ENCODE measurements at regions not wholly inside any gene's neighbourhood (a gene's known extent, or its start where the extent isn't known, plus 50 kb on each side); places are given as distances from the start of the nearest gene placed in this dataset.
"Not testable (repeated sequence)": the region's sequence is repeated elsewhere in the genome, so short reads cannot be mapped to it uniquely, and the experiment has no call there.

DNA sequence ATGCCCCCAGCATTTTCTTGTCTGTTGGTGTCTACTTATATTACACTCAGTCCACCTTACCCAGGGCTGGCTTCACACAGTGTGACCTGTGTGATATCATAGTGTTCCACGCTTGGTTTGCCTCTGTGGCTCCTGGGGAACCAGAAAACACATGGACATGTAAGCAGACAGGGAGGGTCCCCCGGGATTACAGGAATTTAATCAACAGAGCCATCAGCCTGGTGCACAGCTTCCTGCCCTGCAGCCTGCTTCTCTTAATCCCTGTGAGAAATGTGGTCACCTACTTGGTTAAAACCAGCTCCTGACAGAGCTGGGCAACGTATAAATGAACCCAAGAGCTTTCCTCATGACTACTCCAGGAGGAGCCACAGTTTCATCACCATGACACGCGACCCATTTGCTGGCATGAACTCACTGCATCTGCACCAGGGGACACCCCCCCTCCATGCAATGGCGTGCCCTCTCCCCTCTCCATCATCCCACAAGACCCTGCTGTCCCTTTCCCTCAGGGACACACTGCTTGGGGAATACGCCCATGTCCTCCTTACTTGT, 152.1 kb downstream of the UQCRFS1 start:
- Mint-ChIP-seq H3K27ac (no peak overlapping the region), H3K4me3 (no peak overlapping the region), H3K36me3 (ENCODE audit: low read depth) (no peaks in the 10 kb centered on the region), H3K4me1 (no peaks in the 10 kb centered on the region), H3K9me3 (no peaks in the 10 kb centered on the region), H3K27me3 (no peaks in the 10 kb centered on the region)
- no peak for DNase-seq
- intact Hi-C loops (cut with micrococcal nuclease): no loop called here

DNA sequence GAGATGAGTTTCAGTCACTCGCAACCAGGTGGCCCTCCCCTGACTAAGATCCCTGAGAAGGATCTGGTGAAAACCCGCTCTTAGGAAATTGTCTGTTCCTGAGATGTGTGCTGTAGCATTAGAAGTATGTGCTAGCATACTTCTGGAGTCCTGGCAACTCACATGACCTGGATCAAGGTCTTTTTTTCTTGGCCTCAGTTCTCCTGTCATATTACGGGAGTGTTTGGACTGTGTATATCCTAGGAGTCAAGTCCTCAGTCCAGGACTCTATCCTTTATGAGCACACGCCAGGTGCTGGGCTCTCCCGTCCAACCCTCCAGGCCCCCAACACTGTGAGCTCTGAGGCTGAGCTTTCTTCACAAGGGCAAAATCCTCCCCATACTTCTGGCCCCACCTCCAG, 156.4 kb downstream of the UQCRFS1 start:
- intact Hi-C loops (cut with micrococcal nuclease): no loop called here
- no peak overlapping the region for H3K4me3 Mint-ChIP-seq
- no peak overlapping the region for H3K27ac Mint-ChIP-seq
- no peaks in the 10 kb centered on the region for H3K27me3 Mint-ChIP-seq
- H3K36me3 Mint-ChIP-seq (ENCODE audit: low read depth): no peaks in the 10 kb centered on the region
- H3K4me1 Mint-ChIP-seq: no peaks in the 10 kb centered on the region
- DNase-seq: no peak
- peaks cover 6% of the 10 kb centered on the region for H3K9me3 Mint-ChIP-seq

DNA sequence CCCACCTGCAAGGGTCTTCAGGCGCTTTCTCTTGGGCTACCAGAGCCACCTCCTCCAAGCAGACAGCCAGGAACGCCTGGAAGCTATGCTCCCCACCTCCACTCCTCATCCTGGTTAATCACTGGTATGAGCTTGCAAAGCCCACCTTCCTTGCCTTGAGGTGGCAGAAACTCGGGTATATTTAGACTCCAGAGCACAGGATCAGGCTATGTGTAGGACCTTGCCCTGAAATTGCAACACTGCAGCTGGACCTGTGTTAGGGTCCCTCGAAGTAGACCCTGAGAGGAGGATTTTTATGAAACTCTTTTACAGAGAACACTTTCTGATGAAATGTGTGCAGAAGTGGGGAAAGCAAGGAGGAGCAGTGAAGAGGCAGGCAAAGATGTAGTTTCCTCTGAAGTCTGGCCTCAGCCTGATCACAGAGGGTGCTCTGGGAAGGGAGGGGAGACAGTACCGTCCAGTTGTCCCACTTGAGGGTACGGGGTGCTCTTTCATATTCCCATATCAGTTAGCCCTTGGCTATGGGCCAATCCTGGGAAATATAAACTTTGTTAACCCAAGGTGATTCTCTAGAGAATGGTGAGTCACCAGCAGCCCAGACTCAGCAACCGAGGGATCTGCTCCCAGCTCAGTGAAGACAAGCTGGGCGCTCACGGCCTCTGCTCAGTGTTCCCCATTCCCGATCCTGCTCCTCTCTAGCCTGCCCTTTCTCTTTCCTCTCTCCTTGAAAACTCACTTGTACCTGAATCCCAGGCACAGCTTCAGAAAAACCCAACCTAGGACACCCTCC, 157.9 kb downstream of the UQCRFS1 start:
- no peak for DNase-seq
- Mint-ChIP-seq H3K4me1 (no peaks in the 10 kb centered on the region), H3K36me3 (ENCODE audit: low read depth) (no peaks in the 10 kb centered on the region), H3K27me3 (no peaks in the 10 kb centered on the region), H3K9me3 (peaks cover 6% of the 10 kb centered on the region), H3K27ac (no peak overlapping the region), H3K4me3 (no peak overlapping the region)
- intact Hi-C loops (cut with micrococcal nuclease): no loop called here

DNA sequence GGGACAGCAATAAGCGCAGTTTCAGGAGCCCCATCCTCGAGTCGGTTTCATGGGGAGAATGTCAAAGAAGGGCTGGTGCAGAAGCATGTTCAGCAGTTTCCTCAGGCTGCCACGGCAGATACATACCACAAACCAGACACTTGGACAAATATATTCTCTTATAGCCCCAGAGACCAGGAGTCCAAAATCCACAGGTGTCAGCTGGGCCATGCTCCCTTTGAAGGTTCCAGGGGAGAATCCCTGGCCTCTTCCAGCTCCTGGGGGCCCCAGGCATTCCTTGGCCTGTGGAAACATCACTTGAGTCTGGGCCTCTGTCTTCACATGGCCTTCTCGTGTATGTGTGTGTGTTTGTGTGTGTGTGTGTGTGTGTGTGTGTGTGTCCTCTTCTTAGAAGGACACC, 164.1 kb downstream of the UQCRFS1 start:
- intact Hi-C loops (cut with micrococcal nuclease): no loop called here
- no peaks in the 10 kb centered on the region for H3K4me1 Mint-ChIP-seq

DNA sequence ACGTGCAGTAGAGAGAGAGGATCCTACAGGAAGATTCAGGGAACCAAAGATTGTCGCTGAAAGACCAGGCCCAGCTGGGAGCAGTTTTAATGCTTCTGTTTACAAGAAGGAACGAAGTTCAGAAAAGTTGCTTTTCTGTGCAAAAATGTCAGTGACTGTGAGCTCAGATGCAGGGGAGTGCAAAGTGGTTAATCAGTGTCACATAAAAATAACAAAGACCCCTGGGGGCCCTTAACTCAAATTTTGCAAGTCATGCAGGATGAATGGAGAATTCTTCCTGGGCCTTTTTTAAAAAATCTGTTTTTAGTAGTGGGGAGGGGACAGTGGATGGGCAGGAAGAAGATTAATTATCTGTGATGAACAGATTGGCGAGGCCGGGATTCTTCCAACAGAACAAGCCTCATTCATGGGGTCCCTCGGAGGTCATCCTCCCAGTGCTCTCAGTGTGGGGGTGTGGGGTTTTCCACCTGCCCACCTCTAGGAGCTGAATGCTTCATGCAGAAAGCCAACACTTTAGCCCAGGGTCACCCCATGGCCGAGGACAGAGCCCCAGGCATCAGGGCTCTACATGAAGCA, 167.2 kb downstream of the UQCRFS1 start:
- DNase-seq: no peak
- no peak overlapping the region for H3K4me3 Mint-ChIP-seq
- no peak overlapping the region for H3K27ac Mint-ChIP-seq
- intact Hi-C loops (cut with micrococcal nuclease): no loop called here
- no peaks in the 10 kb centered on the region for H3K36me3 Mint-ChIP-seq (ENCODE audit: low read depth)
- H3K4me1 Mint-ChIP-seq: no peaks in the 10 kb centered on the region
- no peaks in the 10 kb centered on the region for H3K27me3 Mint-ChIP-seq
- H3K9me3 Mint-ChIP-seq: no peaks in the 10 kb centered on the region

More for the DNA sequence above, 164.1 kb downstream of the UQCRFS1 start:
- H3K4me3 Mint-ChIP-seq: no peak overlapping the region
- H3K27me3 Mint-ChIP-seq: no peaks in the 10 kb centered on the region
- no peaks in the 10 kb centered on the region for H3K36me3 Mint-ChIP-seq (ENCODE audit: low read depth)
- no peak for DNase-seq
- H3K9me3 Mint-ChIP-seq: peaks cover 6% of the 10 kb centered on the region
- H3K27ac Mint-ChIP-seq: no peak overlapping the region

DNA sequence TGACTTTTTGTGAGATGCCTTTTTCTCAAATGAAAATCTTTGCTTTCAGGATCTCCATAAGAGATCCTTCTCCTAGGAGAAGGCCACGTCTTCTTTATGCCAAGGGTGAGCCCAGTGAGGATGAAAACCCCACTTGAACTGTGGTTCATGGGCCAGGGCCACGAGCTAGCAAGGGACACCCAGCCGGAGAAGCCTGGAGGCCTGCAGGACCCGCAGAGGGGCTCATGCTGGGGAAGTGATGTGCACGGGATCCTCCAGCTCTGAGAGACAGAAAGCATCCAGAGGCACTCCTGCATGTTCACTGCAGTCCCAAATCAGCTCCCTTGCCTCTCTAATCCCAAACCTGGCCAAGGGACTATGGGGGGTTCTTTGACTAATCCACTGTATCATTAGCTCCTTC, 168.9 kb downstream of the UQCRFS1 start:
- intact Hi-C loops (cut with micrococcal nuclease): no loop called here
- H3K27ac Mint-ChIP-seq: no peak overlapping the region
- H3K36me3 Mint-ChIP-seq (ENCODE audit: low read depth): no peaks in the 10 kb centered on the region
- H3K4me1 Mint-ChIP-seq: no peaks in the 10 kb centered on the region
- no peak for DNase-seq
- H3K27me3 Mint-ChIP-seq: no peaks in the 10 kb centered on the region
- no peak overlapping the region for H3K4me3 Mint-ChIP-seq
- H3K9me3 Mint-ChIP-seq: no peaks in the 10 kb centered on the region

DNA sequence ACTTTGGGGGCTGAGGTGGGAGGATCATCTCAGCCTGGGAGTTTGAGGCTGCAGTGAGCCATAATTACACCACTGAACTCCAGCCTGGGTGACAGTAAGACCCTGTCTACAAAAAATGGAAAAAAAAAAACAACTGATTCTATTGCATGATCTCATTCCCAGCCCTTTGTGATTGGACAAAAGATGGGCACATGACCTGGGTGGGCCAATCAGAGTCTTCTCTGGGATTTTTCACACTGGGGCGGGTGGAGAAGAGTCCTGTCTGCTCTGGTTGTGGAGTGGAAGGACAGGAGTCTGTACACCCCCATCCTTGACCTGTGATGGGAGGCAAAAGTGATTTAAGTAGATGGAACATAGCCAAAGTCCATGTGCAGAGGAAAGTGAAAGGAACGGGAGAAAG, 170.5 kb downstream of the UQCRFS1 start:
- no peak overlapping the region for H3K4me3 Mint-ChIP-seq
- H3K27me3 Mint-ChIP-seq: peaks cover 1% of the 10 kb centered on the region
- H3K36me3 Mint-ChIP-seq (ENCODE audit: low read depth): no peaks in the 10 kb centered on the region
- H3K9me3 Mint-ChIP-seq: no peaks in the 10 kb centered on the region
- intact Hi-C loops (cut with micrococcal nuclease): no loop called here
- DNase-seq: no peak
- H3K4me1 Mint-ChIP-seq: no peaks in the 10 kb centered on the region
- H3K27ac Mint-ChIP-seq: no peak overlapping the region

DNA sequence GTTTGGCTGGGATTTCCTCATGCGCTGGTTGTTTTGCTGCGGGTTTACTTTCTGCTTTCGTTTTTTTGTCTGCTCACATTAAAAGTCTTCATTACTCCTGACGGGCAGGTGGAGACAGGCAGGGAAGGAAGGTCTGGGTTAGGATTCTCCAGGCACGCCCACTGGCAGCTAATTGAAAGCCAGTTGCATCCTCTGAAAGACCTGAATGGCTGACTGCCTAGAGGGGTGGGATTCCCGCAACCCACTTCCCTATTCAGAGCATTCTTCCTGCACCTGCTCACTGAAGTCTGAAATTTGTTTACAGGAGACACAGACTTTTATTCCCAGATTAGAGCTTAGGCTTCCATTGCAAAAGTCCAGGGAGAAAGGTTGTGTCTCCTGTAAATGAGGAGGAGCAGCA, 172.0 kb downstream of the UQCRFS1 start:
- no peak for DNase-seq
- H3K36me3 Mint-ChIP-seq (ENCODE audit: low read depth): no peaks in the 10 kb centered on the region
- no peaks in the 10 kb centered on the region for H3K4me1 Mint-ChIP-seq
- no peak overlapping the region for H3K4me3 Mint-ChIP-seq
- H3K9me3 Mint-ChIP-seq: no peaks in the 10 kb centered on the region
- intact Hi-C loops (cut with micrococcal nuclease): no loop called here
- peaks cover 1% of the 10 kb centered on the region for H3K27me3 Mint-ChIP-seq
- H3K27ac Mint-ChIP-seq: no peak overlapping the region

DNA sequence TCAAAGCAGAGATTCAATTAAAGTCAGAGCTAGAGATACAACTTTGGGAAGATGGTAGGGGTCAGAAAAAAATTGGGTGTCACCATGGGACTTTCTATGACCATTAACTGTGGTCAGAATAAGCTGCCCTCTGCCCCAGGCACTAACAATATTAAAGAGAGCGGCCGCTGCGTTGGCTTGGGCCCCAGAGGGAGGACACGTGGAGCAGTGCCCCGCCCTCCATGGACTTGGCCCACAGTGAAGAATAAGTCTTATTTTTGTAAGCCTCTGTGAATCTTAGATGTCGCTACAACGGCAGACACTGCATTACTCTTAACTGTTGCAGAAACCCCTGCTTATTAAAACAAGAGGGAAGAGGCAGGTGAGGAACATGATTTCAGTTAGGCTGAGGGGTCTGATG, 172.7 kb downstream of the UQCRFS1 start:
- H3K4me1 Mint-ChIP-seq: no peaks in the 10 kb centered on the region

DNA sequence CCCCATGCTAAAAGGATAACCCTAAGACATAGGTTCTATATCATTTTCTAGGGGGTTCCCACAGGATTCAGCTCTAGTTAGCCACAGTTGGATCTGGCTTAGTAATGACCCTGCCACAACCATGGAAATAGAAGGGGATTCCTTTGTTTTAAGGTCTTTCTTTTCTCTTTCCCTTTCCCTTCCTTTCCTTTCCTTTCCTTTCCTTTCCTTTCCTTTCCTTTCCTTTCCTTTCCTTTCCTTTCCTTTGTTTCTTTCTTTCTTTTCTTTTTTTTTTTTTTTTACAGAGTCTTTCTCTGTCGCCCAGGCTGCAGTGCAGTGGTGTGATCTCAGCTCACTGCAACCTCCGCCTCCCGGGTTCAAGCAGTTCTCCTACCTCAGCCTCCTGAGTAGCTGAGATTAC, 173.9 kb downstream of the UQCRFS1 start:
- H3K36me3 Mint-ChIP-seq (ENCODE audit: low read depth); H3K4me1 Mint-ChIP-seq: not testable (repeated sequence)

More for the DNA sequence above, 172.7 kb downstream of the UQCRFS1 start:
- Mint-ChIP-seq H3K27me3 (peaks cover 1% of the 10 kb centered on the region), H3K9me3 (no peaks in the 10 kb centered on the region), H3K27ac (no peak overlapping the region), H3K36me3 (ENCODE audit: low read depth) (no peaks in the 10 kb centered on the region), H3K4me3 (no peak overlapping the region)
- intact Hi-C loops (cut with micrococcal nuclease): no loop called here
- no peak for DNase-seq

DNA sequence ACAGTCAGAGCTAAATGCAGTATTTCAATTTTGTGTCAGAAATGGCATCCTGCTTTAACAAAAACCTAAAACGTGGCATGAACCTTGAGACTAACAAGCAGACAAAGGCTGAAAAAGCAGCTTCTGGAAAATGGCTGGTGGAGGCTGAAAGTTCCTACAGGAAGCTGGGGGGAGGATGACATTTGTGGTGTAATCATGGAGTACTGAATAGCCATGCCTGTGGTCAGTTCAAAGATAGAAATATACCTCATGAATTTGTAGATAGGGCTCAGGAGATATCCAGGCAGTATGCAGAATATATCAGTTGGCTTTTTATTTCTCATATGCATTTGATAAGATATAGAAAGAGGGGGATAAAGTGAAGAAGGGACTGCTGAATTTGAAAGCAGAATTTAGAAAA, 181.7 kb downstream of the UQCRFS1 start:
- Mint-ChIP-seq H3K4me3 (no peak overlapping the region), H3K9me3 (no peaks in the 10 kb centered on the region), H3K27ac (no peak overlapping the region), H3K36me3 (ENCODE audit: low read depth) (no peaks in the 10 kb centered on the region), H3K27me3 (no peaks in the 10 kb centered on the region), H3K4me1 (no peaks in the 10 kb centered on the region)
- intact Hi-C loops (cut with micrococcal nuclease): no loop called here
- no peak for DNase-seq

More for the DNA sequence above, 173.9 kb downstream of the UQCRFS1 start:
- intact Hi-C loops (cut with micrococcal nuclease); H3K4me3 Mint-ChIP-seq; H3K9me3 Mint-ChIP-seq; DNase-seq; H3K27me3 Mint-ChIP-seq; H3K27ac Mint-ChIP-seq: not testable (repeated sequence)

DNA sequence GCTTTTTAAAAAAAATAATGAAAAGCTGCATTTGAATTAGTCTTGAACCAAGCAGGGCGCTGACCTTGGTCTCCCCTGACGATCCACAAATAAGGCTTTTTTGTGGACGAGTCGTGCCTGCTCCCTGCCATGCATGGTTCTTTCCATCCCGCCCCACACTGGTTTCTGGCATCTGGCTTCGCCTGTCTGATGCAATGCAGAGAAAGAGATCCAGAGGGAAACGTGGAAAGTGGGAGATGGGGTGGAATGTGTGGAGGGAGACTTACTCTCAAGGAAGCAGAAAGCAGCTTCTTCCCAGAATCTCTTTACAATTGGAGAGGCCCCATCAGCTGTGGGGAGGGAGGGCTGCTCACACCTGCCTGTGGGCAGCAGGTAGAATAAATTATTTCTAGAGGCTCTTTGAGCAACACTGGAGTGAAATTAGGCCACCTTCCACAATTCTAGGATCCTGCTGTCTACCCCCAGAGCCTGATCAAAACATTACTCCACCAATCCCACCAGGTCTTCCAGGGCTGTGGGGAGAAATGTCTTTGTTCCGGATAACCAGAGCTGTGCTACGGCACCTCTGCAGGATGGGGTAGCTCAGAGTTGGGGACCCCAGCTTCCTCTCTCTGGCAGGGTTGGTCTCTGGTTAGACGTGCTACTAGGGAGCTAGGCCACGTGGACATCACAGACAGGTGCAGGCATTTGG, 183.5 kb downstream of the UQCRFS1 start:
- Mint-ChIP-seq H3K9me3 (no peaks in the 10 kb centered on the region), H3K4me3 (no peak overlapping the region), H3K27ac (no peak overlapping the region), H3K36me3 (ENCODE audit: low read depth) (no peaks in the 10 kb centered on the region), H3K27me3 (no peaks in the 10 kb centered on the region), H3K4me1 (no peaks in the 10 kb centered on the region)
- intact Hi-C loops (cut with micrococcal nuclease): no loop called here
- DNase-seq: no peak

DNA sequence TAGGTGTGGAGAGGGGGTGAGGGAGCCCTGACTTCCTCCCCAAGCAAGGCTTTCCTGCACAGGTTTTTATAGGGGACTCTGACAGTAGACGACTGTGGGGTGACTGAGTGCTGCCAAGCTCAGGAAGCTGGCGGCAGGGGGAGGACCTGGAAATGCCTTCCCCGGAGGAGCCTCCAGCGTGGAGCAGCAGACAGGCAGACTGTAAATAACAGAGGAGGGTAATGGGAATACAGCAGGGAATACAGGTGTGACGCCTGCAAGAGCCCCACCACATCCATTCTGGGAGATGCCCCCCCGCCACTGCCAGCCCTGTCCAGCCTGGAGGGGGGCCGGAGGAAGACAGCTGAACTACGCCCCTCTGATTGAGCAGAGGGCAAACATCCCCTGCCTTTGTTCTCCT, 190.4 kb downstream of the UQCRFS1 start:
- no peak overlapping the region for H3K4me3 Mint-ChIP-seq
- intact Hi-C loops (cut with micrococcal nuclease): no loop called here
- no peaks in the 10 kb centered on the region for H3K4me1 Mint-ChIP-seq
- no peaks in the 10 kb centered on the region for H3K9me3 Mint-ChIP-seq
- H3K36me3 Mint-ChIP-seq (ENCODE audit: low read depth): no peaks in the 10 kb centered on the region
- DNase-seq: no peak
- no peak overlapping the region for H3K27ac Mint-ChIP-seq
- no peaks in the 10 kb centered on the region for H3K27me3 Mint-ChIP-seq

DNA sequence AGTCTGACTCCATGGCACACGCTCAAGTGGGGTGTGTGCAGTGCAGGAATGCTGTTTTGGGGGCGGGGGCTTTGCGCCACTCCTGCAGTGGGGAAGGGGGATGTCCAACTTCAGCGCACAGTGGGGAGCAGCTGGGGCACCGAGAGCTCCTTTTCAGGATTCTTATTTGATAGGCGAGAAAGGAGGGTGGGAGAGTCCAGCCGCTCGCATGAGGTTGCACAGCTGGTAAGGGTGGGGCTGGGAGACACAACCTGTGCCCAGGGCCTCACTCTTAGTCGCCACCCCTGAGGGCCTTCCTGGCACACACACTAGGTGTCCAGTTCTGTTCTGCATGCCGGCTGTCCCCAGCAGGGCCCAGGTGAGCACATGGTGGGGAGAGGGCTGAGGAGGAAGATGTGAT, 190.8 kb downstream of the UQCRFS1 start:
- no peaks in the 10 kb centered on the region for H3K9me3 Mint-ChIP-seq
- no peaks in the 10 kb centered on the region for H3K36me3 Mint-ChIP-seq (ENCODE audit: low read depth)
- no peaks in the 10 kb centered on the region for H3K4me1 Mint-ChIP-seq
- no peak overlapping the region for H3K4me3 Mint-ChIP-seq
- H3K27me3 Mint-ChIP-seq: no peaks in the 10 kb centered on the region
- H3K27ac Mint-ChIP-seq: no peak overlapping the region
- no peak for DNase-seq
- intact Hi-C loops (cut with micrococcal nuclease): no loop called here

All from activated CD4-positive, alpha-beta T cell treated with anti-CD3 and anti-CD28 coated beads, Interleukin-2, amount 10 ng/mL, durations not matched to agents 24 days and 14 days (primary cell).